ENCODE measurements at regions not wholly inside any gene's neighbourhood (a gene's known extent, or its start where the extent isn't known, plus 50 kb on each side); places are given as distances from the start of the nearest gene placed in this dataset.
"Not testable (repeated sequence)": the region's sequence is repeated elsewhere in the genome, so short reads cannot be mapped to it uniquely, and the experiment has no call there.

DNA sequence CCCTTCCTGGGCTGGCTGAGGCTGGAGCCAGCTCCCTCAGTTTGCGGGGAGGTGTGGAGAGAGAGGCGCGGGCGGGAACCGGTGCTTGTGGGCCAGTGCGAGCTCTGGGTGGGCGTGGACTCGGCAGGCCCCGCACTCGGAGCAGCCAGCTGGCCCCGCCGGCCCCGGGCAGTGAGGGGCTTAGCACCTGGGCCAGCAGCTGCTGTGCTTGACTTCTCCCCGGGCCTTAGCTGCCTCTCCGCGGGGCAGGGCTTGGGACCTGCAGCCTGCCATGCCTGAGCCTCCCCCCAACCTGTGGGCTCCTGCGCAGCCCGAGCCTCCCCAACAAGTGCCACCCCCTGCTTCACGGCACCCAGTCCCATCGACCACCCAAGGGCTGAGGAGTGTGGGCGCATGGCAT, 81.6 kb upstream of the CCNG1 start:
- not testable (repeated sequence) for DNase-seq (ENCODE audit: low spot score)

DNA sequence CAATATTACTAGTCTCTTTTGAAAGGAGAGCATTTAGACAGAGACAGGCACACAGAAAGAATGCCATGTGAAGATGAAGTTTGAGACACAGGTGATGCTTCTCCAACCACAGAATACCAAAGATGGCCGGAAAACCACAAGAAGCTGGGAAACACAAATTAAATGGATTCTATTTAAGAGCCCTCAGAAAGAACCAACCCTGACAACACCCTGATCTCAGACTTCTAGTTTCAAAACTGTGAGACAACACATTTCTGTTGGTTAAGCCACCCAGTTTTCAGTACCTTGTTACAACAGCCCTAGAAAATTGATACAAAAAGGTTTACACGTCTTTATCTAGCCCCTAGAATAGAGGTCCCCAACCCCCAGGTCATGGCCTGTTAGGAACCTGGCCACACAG, 79.8 kb upstream of the CCNG1 start:
- DNase-seq (ENCODE audit: low spot score), result no peak

DNA sequence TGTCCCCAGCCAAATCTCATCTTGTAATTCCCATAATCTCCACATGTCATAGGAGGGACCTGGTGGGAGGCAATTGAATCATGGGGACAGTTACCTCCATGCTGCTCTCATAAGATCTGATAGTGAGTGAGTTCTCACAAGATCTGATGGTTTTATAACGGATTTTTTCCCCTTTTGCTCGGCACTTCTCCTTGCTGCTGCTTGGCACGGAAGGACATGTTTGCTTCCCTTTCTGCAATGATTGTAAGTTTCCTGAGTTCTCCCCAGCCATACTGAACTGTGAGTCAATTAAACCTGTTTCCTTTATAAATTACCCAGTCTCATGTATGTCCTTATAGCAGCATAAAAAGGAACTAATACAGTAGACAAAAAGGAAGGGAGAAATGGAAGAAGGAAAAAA, 76.7 kb upstream of the CCNG1 start:
- DNase-seq (ENCODE audit: low spot score), result no peak

DNA sequence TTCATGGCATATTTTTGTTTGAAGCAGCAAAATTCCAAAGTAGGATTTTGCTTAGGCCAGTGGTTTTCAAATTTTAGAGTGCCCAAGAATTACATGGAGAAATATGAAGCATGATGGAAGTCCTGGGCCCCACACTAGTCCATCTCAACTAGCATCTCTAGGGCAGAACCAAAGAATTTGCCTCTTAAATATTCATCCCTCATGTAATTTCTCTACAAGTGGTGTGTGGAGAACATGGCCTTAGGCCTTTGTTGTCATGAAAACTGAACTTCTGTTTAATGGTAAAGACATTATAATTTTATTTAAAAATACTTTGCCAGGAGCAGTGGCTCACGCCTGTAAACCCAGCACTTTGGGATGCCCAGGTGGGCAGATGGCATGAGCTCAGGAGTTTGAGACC, 75.9 kb upstream of the CCNG1 start:
- no peak for DNase-seq (ENCODE audit: low spot score)

DNA sequence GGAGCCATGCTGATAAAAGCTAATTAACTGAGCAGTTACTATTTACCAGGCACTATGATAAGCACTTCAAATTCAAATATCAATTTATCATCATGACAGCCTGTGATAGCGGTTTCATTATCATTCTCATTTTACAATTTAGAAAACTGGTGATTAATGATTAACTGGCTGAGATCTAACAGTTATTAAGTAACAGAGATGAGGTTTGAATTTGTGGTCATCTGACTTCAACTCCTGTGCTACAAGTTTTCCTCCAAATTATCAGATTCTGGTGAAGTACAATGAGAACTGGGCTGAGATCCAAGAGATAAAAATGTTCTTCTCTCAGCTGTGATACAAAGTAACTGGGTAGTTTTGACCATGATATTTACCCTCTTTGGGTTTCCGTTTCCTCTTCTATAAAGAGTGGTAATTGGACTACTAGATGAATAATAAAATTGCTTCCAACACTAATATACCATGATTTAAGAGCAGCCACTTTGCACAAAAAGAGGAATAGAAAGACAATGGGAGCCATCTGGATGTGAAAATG, 74.5 kb upstream of the CCNG1 start:
- no peak for DNase-seq (ENCODE audit: low spot score)

DNA sequence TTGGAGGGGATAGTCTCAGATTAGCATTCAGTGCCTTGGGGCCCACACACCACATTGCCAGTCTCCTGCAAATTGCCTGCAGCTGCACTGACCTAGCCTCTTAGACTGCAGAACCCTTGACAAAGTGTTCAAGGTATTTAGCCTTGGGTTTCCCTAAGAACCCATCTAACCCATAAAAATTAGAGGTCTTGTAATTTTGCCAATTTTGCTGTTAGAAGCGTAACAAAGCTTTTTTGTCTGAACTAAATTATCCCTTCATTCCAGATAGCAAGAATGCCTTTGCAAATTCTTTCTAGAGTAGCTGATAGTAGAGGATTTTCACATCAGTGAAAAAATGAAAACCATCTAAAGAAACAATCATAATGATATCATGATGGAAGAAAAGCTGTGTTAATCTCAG, 74.0 kb upstream of the CCNG1 start:
- DNase-seq (ENCODE audit: low spot score), result no peak

DNA sequence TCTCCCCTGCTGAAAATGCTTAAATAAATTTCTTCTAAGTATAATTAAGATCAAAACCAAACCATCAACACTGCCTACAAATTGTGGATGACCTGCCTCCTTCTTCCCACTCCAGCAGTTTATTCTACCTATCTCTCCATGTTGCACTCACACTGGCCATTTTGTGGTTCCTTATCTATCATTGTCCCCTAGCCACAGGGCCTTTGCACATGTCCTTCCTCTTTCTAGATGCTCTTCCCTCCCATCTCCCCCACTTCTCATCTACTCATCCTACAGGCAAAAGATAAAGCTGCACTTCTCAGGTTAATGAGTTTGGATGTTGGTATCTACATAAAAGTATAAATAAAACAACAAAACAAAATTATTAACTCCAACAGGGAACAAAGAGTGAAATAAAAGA, 70.6 kb upstream of the CCNG1 start:
- DNase-seq (ENCODE audit: low spot score), result no peak

DNA sequence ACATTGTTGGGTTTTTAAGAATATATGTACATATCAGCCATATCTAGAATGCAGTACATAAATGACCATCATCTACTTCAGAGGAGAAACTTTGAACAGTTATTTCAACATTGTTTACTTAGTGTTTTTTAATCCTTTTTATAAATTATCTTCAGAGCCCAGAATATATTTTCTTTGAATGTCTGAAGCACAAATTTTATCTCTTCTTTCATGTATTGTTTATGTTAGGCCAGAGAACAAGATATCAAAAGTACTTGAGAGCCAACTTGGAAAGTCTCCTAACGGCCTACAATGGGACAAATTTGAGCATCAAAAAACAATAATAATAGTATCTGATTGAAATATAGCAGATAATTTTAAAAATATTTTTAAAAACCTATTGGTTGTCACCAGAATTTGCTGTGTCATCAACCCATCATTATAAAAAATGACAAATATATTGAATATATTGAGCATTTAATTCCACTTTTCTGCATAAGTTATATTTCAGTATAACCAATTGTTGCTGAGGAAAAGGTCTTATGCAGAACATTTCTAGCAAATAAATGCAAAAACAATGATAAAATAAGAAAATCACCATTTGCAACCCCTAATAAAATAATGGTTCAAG, 67.5 kb upstream of the CCNG1 start:
- DNase-seq (ENCODE audit: low spot score), result no peak

DNA sequence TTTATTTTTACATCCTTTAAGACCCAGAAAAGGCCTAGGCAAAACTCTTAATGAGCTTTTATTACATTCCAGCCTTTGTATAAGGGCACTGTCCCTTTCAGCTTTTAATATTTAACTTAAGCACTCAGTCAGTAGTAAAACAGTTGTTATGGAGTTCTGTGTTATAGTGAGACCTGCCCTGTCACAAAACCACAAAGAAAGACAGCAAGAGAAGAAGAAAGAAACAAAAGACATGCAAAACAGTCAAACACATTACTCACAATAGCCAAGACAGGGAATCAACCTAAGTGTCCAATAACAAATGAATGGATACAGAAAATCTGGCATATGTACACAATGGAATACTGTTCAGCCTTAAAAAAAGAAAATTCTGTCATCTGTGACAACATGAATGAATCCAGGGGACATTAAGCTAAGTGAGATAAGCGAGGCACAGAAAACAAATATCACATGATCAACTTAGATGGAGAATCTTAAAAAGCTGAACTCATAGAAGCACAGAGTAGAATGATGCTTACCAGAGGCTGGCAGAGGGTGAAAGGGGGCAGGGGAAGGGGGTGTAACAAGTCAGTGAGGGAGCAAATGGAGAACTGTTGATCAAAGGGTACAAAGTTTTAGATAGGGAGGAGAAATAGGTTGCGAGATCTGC, 63.8 kb upstream of the CCNG1 start:
- no peak for DNase-seq (ENCODE audit: low spot score)

DNA sequence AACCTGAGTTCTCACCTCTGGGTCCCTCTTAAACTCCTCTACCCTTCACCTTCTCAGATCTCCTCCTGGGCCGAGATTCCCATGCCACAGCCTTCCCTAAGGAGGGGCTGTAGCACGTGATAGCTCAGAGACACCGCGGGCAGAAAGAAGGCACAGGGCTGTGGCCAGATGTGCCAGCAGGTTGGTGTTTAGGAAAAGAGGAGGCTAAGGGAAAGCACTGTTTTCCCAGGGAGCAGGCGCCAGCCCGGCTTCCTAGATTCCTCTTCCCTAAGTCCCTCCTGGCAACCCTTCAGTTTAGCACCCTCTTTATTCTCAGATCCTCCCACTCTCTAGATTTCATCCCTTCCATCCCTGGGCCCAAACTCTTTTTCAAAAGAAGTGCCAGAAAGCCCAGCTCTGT, 59.4 kb upstream of the CCNG1 start:
- DNase-seq (ENCODE audit: low spot score), result no peak

DNA sequence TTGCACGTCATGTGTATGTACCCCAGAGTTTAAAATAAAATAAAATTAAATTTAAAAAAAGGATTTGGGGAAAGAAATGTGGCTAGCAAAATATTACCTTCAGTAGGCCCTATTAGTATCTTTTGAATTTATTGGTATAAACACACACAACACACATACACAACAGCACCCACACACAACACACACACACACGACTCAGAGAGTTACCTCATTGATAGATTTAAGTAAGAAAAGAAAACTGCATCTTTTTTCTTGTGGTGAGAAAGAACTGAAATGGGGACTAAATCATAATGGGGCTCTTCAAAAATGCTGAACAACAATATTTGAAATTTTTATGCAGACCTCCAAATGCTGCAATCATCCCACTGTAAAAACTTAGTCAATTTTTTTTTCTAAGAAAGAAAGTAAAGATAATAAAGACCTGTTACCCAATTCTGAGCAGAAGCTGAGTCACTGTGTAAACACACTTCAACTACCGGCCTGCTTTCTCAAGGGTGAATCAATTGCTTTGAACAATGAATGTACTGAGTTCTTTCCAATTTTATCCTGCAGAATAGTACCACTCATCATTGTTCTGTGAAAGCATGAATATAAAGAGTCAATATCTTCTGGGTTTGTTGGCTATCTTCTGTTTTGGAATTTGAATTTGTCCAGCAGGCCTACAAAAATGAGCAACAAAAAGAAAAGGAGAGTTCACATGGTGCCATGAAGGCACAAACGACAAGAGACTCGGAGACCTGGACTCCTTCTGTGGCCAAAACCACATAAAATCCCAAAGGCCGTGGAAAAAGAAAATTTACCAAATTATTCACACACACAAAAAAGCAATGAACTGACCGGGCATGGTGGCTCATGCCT, 57.9 kb upstream of the CCNG1 start:
- DNase-seq (ENCODE audit: low spot score), result no peak

DNA sequence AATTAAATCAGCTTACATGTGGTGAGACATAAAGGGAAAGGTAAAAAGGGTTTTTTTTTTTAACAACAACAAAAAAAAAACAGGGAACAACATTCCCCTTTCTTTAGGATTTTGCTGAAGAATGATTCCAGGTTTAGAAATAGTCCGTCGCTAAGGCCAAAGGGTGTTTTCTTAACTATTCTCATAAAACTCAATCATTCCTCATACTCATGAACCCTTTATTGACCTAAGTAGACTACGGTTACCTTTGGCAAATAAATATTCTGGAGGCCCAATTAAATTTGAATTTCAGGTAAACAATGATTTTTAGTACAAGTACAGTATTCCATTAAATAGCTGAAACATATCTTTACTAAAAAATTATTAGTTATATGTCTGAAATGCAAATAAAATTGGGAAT, 55.6 kb upstream of the CCNG1 start:
- no peak for DNase-seq (ENCODE audit: low spot score)

DNA sequence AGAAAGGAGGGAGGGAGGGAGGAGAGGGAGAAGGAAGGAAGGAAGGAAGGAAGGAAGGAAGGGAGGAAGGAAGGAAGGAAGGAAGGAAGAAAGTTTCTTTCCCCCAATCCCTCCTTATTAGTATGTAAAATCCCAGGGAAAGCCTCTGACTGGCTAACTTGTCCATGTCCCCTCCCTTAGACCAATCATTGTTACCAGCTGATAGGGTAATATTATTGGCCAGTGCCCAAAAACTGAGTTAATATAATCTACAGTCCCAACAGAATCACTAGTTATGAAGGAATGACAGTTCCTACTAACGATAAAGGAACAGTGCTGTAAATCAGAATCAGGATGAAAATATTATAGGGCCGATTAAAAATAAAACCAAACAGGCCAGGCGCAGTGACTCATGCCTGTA, 53.6 kb upstream of the CCNG1 start:
- DNase-seq (ENCODE audit: low spot score), result no peak

DNA sequence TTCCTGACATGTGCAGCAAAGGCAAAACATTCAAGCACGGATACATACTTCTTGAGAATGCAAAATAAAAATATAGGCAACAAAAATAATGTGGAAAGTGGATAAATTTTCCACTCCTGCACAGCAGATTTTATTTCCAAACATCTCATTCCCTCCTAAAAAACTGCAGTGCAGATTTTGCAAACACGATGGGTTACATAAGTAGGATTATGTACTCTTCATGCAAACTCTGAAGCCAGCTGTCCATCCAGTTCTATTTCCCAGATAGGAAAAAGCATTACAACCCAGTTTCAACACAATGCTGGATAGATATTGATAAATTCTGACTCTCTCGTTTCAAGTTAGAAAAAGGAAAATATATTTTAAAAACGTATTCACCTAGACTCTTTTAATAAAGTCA, 52.7 kb upstream of the CCNG1 start:
- DNase-seq (ENCODE audit: low spot score), result no peak

DNA sequence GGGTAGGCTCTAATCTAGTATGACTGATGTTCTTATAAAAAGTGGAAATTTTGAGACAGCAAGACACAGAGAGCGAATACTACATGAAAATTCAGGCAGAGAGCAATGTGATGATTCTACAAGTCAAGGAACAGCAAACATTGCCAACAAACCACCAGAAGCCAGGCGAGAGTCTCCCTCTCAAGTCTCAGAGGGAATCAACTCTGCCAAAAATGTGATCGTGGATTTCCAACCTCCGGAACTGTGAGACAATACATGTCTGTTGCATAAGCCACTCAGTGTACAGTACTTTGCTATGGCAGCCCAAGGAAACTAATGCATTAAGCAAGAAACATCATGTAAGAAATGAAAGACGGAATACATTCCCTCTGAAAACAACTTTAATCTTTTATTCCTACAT, 52.1 kb upstream of the CCNG1 start:
- peak; percentile 9 for DNase-seq (ENCODE audit: low spot score)

DNA sequence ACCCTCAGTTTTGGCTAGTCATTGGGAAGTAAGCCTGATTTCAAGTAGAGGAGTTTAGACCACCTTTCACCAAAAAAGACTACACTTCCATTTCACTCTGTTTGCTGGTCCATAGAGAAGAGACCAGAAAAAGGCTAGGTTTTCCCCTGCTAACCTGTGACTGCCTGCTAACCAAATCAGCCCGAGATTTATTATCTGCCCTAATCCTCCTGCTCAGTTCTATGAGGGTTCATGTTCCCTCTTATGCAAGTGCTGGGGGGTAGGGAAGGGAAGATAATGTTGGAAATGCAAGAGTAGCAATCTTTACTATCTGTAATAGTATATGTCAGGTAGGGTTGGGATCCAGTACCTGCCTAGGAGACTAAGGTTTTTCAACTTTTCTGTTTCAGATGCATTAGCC, 51.6 kb upstream of the CCNG1 start:
- DNase-seq (ENCODE audit: low spot score), result no peak

DNA sequence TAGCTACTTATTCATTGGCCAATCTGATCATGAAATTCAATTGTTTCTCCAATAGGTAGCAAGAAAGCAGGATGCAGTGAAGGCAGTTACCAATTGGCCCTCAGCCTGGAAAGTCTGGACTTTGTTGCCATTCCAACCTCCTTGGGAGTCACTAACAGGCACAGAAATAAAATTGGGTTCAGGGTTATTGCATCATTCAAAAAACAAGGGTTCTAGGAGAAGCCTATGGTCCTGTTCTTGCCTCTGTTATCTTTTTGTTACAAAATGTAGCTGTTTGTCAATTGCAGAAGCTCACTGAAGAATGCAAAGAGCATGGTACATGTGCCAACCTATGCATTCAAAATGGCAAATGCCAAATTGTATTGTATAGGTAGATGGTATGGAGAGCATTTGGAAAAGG, 51.0 kb upstream of the CCNG1 start:
- no peak for DNase-seq (ENCODE audit: low spot score)

DNA sequence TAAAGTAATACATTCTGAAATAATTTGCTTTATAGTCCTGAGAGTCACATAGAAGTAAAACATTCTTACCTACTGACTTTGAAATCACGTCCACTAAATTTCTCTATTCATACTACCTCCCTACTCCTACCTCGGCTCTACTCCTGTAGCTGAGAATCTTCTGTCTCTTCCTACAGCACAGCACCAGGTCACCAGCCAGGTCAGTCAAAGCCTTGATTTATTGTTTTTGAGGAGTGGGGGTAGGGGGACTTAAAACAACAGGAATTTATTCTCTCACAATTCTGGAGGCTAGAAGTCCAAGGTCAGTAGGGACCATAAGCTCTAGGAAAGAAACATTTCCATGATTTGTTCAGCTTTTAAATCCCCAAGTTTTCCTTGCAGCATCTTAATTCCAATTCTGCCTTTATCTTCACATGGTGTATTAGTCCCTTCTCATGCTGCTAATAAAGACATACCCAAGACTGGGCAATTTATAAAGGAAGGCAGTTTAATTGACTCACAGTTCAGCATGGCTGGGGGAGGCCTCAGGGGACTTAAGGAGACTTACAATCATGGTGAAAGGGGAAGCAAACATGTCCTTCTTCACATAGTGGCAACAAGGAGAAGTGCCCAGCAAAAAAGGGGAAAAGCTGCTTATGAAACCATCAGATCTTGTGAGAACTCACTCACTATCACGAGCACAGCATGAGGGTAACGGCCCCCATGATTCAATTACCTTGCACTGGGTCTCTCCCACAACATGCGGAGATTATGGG, 49.6 kb upstream of the CCNG1 start:
- DNase-seq (ENCODE audit: low spot score), result no peak

All from cerebellar cortex (tissue), 1 donor.